ENCODE measurements at regions not wholly inside any gene's neighbourhood (a gene's known extent, or its start where the extent isn't known, plus 50 kb on each side); places are given as distances from the start of the nearest gene placed in this dataset.

- H3K9ac ChIP-seq (ENCODE audit: low read length), result no peak overlapping the region
- intact Hi-C loops (cut with micrococcal nuclease), result no loop called here
- CTCF ChIA-PET, result no interaction called here
- H2AFZ ChIP-seq (ENCODE audit: low read depth, low read length, poor library complexity, severe bottlenecking), result no peak overlapping the region
- no peaks in the 10 kb centered on the region for H4K20me1 ChIP-seq (ENCODE audit: insufficient read depth)
- H3K4me2 ChIP-seq (ENCODE audit: low read length), result no peak overlapping the region
- H3K4me1 ChIP-seq (ENCODE audit: control insufficient read depth in 1 of 2, insufficient read depth in 2 of 2, low read length in 2 of 2), result no peaks in the 10 kb centered on the region
- H3K36me3 ChIP-seq (ENCODE audit: control insufficient read depth in 1 of 2, insufficient read depth in 2 of 2, low read length in 2 of 2), result no peaks in the 10 kb centered on the region
- H3K27me3 ChIP-seq (ENCODE audit: insufficient read depth, low read length), result peaks cover 47% of the 10 kb centered on the region
- RAD21 ChIA-PET (ENCODE audit: low non-redundant PET in 1 of 2, low total read pairs in 2 of 2, uncharacterized antibody in 2 of 2, unreplicated experiment in 2 of 2), result no interaction called here
- POLR2A ChIA-PET, result no interaction called here
- no peak for ATAC-seq
- no peak for TF ChIP-seq SRF (IDR thresholded peaks at IDR 0.05; ENCODE audit: low read depth)
- TF ChIP-seq ZNF274 (IDR thresholded peaks at IDR 0.05; ENCODE audit: low read depth, low read length), result no peak
- TF ChIP-seq FOSL1 (IDR thresholded peaks at IDR 0.05; ENCODE audit: low read depth), result no peak
- TF ChIP-seq REST (IDR thresholded peaks at IDR 0.05; ENCODE audit: low read depth), result no peak
- TF ChIP-seq POLR2AphosphoS5 (IDR thresholded peaks at IDR 0.05; ENCODE audit: low read depth, low read length), result no peak
- TF ChIP-seq ZFX (IDR thresholded peaks at IDR 0.05), result no peak
- TF ChIP-seq JUND (IDR thresholded peaks at IDR 0.05), result no peak
- no peak for TF ChIP-seq EZH2phosphoT487 (IDR thresholded peaks at IDR 0.05; ENCODE audit: borderline replicate concordance)
- no peak for TF ChIP-seq SIN3A (IDR thresholded peaks at IDR 0.05; ENCODE audit: low read depth)
- no peak for TF ChIP-seq POLR2A (IDR thresholded peaks at IDR 0.05; ENCODE audit: borderline replicate concordance, extremely low read depth, insufficient read depth, insufficient read length)
- no peak for TF ChIP-seq EGR1 (IDR thresholded peaks at IDR 0.05; ENCODE audit: low read depth)
- no peak for TF ChIP-seq RAD21 (IDR thresholded peaks at IDR 0.05; ENCODE audit: low read depth)
- no peak overlapping the region for H3K4me3 ChIP-seq (replicated peaks in 1 of 2; ENCODE audit: low read depth in 1 of 2, low read length in 2 of 2)
- no peaks in the 10 kb centered on the region for H3K9me2 ChIP-seq (ENCODE audit: insufficient read depth)
- H3K27ac ChIP-seq (ENCODE audit: low read depth, low read length), result no peak overlapping the region
- no TSS peak for BruUV-seq (replicated peaks)
- no peak for DNase-seq (ENCODE audit: low read depth, low spot score)
- no peaks in the 10 kb centered on the region for H3K9me3 ChIP-seq (ENCODE audit: control insufficient read depth in 1 of 2, insufficient read depth in 1 of 2, low read depth in 1 of 2, low read length in 2 of 2)
- no peaks in the 10 kb centered on the region for H3K79me2 ChIP-seq (ENCODE audit: insufficient read depth, low read length)
These were observed 184.4 kb downstream of the C1orf94 start for GRCh38 chr1:34361121-34361520.

Measured in HCT116 (cell line).